ENCODE measurements at regions not wholly inside any gene's neighbourhood (a gene's known extent, or its start where the extent isn't known, plus 50 kb on each side); places are given as distances from the start of the nearest gene placed in this dataset.

- DNase-seq (ENCODE audit: low read depth): no peak
Measured at GRCh38 chr13:91135376-91135775, 212.1 kb upstream of the MIR17HG start.

GRCh38 chr13:91135968-91136367, 211.5 kb upstream of the MIR17HG start:
- DNase-seq (ENCODE audit: low read depth): no peak

- no peak for DNase-seq (ENCODE audit: low read depth)
Measured at GRCh38 chr13:91136806-91137205, 210.7 kb upstream of the MIR17HG start.

DNA sequence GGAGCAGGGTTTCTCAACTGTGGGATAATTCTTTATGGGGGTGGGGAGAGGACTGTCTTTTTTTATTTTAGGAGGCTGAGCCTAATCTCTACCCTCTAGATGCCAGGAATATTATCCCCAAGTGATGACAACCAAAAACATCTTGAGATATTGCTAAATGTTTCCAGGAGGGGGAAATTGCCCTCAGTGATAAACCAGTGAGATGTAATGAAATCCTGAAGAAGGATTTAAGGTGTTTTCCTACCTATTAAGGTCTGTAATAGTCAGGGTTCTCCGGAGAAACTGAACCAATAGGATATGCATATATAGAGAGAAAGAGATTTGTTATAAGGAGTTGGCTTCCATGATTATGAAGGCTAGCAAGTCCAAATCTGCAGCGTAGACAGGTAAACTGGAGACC, 208.3 kb upstream of the MIR17HG start:
- no peak for DNase-seq (ENCODE audit: low read depth)

- no peak for DNase-seq (ENCODE audit: low read depth)
Measured at GRCh38 chr13:91141543-91142061, 205.9 kb upstream of the MIR17HG start.

GRCh38 chr13:91142572-91142971, 204.9 kb upstream of the MIR17HG start:
- DNase-seq (ENCODE audit: low read depth): no peak

DNA sequence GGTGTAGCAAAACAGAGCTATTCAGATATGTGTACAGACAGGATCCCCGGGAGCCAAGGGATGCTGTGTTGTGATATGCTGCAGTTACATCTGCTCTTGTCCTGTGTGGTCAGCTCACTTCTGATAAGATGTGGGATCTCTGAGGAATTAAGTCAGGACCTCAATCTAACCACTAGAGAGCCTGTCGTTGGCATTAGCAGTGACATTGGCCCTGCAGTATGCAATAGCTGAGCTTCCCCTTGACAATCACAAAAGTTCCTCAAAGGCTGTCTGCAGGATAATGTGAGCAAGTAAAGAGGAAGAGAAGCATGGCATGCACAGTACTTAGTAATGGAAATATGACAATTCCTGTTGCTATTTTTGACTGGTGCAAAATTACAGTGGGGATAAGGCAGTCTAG, 203.4 kb upstream of the MIR17HG start:
- no peak for DNase-seq (ENCODE audit: low read depth)

- DNase-seq (ENCODE audit: low read depth): no peak
Measured at GRCh38 chr13:91144486-91144885, 203.0 kb upstream of the MIR17HG start.

DNA sequence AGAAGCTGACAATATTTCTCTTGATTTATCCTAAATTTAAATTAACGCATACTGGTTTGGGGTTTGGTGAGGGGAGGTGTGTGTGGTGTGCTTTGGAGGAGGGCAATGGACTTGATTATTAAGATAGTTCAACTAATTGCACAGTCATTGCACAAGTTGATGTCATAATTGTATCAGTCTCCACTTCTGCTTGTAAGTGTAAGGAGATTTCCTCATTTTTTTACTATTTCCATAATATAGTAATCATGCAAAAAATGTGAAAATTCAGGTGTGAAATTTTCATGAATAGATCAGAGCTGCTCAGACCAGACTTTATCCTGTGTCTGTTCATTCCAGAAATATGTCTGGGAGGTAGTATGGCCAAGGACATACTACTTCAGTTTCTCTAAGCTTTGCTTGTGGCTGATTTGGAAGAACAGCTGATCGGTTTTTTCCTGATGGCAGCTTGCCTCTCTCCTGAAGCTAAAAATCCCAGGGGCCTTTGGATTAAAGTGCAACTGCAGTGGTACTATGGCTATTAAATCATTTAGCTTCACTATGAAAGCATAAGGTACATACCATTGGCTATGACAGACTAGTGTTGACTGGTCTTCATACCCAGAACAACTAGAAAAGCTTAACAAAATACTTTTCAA, 201.8 kb upstream of the MIR17HG start:
- DNase-seq (ENCODE audit: low read depth): no peak

GRCh38 chr13:91146601-91147000, 200.9 kb upstream of the MIR17HG start:
- no peak for DNase-seq (ENCODE audit: low read depth)

DNA sequence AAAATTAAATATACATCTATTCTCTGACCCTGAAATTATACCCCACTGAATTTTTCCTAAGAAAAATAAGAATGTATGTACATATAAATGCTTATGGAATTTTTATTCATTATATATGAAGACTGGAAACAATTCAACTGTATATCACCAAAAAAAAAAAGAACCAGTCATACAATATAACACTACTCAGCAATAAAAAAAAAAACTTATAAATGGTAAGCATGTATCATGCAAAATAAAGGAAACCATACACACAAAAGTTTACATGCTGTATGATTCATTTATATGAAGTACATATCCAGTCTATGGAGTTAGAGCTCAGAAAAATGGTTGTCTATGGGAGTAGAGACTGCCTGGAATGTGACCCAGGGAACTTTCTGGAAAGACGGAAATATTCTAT, 199.4 kb upstream of the MIR17HG start:
- DNase-seq (ENCODE audit: low read depth): no peak

- no peak for DNase-seq (ENCODE audit: low read depth)
Measured at GRCh38 chr13:91151921-91152320, 195.6 kb upstream of the MIR17HG start.

- DNase-seq (ENCODE audit: low read depth): no peak
Measured at GRCh38 chr13:91153372-91153771, 194.1 kb upstream of the MIR17HG start.

GRCh38 chr13:91154558-91155353, 192.7 kb upstream of the MIR17HG start:
- no peak for DNase-seq (ENCODE audit: low read depth)

- DNase-seq (ENCODE audit: low read depth): no peak
Measured at GRCh38 chr13:91155512-91156114, 191.9 kb upstream of the MIR17HG start.

- no peak for DNase-seq (ENCODE audit: low read depth)
Measured at GRCh38 chr13:91157273-91158016, 190.0 kb upstream of the MIR17HG start.

GRCh38 chr13:91158017-91158395, 189.5 kb upstream of the MIR17HG start:
- DNase-seq (ENCODE audit: low read depth): no peak

DNA sequence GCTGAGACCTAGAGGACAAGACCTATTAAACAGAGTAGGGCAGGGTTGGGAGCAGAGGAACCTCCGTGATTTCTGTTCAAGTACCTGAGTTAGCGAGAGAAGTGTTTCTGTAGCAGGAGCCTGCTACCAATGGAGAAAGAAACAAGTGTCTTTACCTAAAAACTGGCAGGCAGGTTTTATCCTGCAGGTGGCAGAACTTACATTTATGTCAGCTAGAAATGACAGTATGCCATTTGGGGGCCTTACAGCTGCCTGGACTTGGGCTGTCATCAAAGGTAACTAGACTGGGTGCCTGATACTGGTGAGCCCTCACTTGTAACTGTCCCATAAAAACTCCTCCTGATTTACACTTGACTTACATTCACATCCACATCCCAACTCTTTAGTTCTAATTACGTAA, 185.3 kb upstream of the MIR17HG start:
- DNase-seq (ENCODE audit: low read depth): no peak

DNA sequence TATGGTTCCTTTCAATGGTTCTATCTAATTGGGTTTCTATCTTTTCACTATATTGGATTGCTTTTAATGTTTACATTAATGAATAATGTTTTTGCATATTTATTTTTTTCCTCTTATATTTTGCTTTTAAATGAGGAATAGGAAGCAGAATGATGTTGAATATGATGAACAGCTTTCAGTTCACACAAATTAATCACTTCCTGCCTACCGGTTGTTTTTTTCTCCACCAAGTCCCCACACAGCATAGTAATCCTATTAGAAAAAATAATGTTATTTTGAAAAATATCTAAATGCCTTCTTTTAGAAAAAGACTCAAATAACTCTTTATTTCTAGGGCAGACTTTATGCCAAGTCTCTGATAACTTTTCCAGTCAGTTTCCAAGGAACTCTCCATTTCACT, 184.9 kb upstream of the MIR17HG start:
- no peak for DNase-seq (ENCODE audit: low read depth)

- DNase-seq (ENCODE audit: low read depth): no peak
Measured at GRCh38 chr13:91165758-91166157, 181.7 kb upstream of the MIR17HG start.

GRCh38 chr13:91166714-91167511, 180.6 kb upstream of the MIR17HG start:
- DNase-seq (ENCODE audit: low read depth): no peak
